ENCODE measurements at regions not wholly inside any gene's neighbourhood (a gene's known extent, or its start where the extent isn't known, plus 50 kb on each side); places are given as distances from the start of the nearest gene placed in this dataset.

GRCh38 chr20:40286975-40287531 is 402.0 kb downstream of the MAFB start:
- TF ChIP-seq CTCF (IDR thresholded peaks at IDR 0.05) (no peak), ZNF281 (CRISPR knock-in tag; IDR thresholded peaks at IDR 0.05) (no peak), NFE2L1 (CRISPR knock-in tag; IDR thresholded peaks at IDR 0.05) (no peak), MAX (CRISPR knock-in tag; IDR thresholded peaks at IDR 0.05) (no peak), NR2C2 (CRISPR knock-in tag; IDR thresholded peaks at IDR 0.05) (no peak), ZNF121 (CRISPR knock-in tag; IDR thresholded peaks at IDR 0.05) (no peak), TP53 (CRISPR knock-in tag; IDR thresholded peaks at IDR 0.05) (no peak), ELF4 (CRISPR knock-in tag; IDR thresholded peaks at IDR 0.05; ENCODE audit: low read depth) (no peak), USF2 (CRISPR knock-in tag; IDR thresholded peaks at IDR 0.05) (no peak), GABPB1 (CRISPR knock-in tag; IDR thresholded peaks at IDR 0.05) (no peak)

All from WTC11 (cell line).